ENCODE measurements at regions not wholly inside any gene's neighbourhood (a gene's known extent, or its start where the extent isn't known, plus 50 kb on each side); places are given as distances from the start of the nearest gene placed in this dataset.
A peak's percentile ranks its signal among the peaks of the same experiment; 100 is the strongest.

DNA sequence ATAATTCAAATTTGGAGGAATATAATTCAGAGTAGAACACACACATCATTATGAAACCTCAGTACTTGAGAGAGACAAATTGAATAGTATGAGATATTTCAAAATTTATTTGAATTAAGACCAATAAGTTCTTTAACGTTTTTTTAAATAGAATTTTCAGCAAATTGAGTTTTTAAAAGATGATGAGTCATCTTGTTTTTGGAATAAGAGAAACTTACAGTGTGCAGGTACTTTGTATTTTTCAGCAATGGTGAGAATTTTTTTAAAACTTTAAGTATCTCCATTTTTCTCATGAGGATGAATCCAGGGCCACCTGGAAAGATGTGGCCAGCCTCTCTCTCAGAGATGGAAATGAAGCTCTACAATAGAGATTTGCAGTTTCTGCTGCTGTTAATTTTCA is 1015.0 kb upstream of the TENM4 start:
- Histone ChIP-seq H3K4me3 (no peak overlapping the region), H3K27ac (no peak overlapping the region), H3K36me3 (no peaks in the 10 kb centered on the region), H3K4me1 (no peaks in the 10 kb centered on the region), H3K27me3 (ENCODE audit: low read depth) (no peaks in the 10 kb centered on the region), H3K9me3 (no peaks in the 10 kb centered on the region)
- DNase-seq: no peak
- intact Hi-C loops (cut with DNase I): no loop called here
- TF ChIP-seq CTCF (IDR thresholded peaks at IDR 0.05): no peak
- ATAC-seq: no peak

DNA sequence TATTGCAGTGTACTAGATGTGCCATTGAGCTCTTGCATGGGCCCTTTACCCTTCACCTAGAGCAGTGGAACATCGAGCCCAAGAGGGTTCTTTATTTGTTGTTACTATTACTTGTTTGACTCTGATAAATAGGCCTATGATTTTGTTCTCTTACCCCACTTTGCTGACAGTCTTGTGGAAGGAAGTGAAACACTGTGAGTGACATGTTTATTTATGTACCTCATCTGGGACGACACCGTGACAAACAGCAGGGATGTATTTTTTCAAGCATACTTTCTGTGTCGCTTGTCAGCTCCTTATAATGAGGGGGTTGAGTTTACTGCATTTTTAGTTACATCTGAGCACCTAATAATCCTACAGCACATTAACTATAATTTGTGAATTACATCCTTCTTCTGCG is 1010.3 kb upstream of the TENM4 start:
- TF ChIP-seq CTCF (IDR thresholded peaks at IDR 0.05): no peak
- DNase-seq: no peak
- Histone ChIP-seq H3K4me3 (no peak overlapping the region), H3K27ac (no peak overlapping the region), H3K27me3 (ENCODE audit: low read depth) (no peaks in the 10 kb centered on the region), H3K36me3 (no peaks in the 10 kb centered on the region), H3K4me1 (no peaks in the 10 kb centered on the region), H3K9me3 (no peaks in the 10 kb centered on the region)
- intact Hi-C loops (cut with DNase I): no loop called here
- no peak for ATAC-seq

GRCh38 chr11:80448709-80449108 is 1007.9 kb upstream of the TENM4 start:
- no peak for DNase-seq
- intact Hi-C loops (cut with DNase I): no loop called here
- Histone ChIP-seq H3K4me3 (no peak overlapping the region), H3K4me1 (no peaks in the 10 kb centered on the region), H3K36me3 (no peaks in the 10 kb centered on the region), H3K9me3 (no peaks in the 10 kb centered on the region), H3K27ac (no peak overlapping the region), H3K27me3 (ENCODE audit: low read depth) (no peaks in the 10 kb centered on the region)
- no peak for TF ChIP-seq CTCF (IDR thresholded peaks at IDR 0.05)
- no peak for ATAC-seq

DNA sequence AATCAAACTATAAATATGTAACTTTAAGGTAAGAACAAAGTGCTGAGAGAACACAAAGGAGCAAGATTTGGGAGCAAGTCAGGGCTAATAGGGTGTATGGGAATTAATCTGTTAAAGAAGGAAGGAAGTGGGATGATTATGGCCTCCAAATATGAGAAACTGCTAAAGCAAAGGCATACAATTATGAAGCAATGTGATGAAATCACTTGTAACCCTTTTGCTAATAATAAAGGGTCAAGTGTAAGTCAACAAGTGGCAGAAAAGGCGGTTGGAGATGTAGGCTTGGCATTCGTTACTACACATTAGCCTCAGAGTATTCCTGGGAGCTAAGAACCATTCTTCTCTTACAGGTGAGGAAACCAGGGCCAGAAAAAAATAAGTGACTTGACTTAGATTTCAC is 1002.3 kb upstream of the TENM4 start:
- H3K9me3 ChIP-seq: no peaks in the 10 kb centered on the region
- no peak for DNase-seq
- H3K4me3 ChIP-seq: no peak overlapping the region
- H3K4me1 ChIP-seq: no peaks in the 10 kb centered on the region
- intact Hi-C loops (cut with DNase I): no loop called here
- H3K27me3 ChIP-seq (ENCODE audit: low read depth): no peaks in the 10 kb centered on the region
- TF ChIP-seq CTCF (IDR thresholded peaks at IDR 0.05): no peak
- no peak overlapping the region for H3K27ac ChIP-seq
- no peaks in the 10 kb centered on the region for H3K36me3 ChIP-seq
- peak in 1 of 2 donors; percentile 45 for ATAC-seq

GRCh38 chr11:80441821-80442220 is 1001.0 kb upstream of the TENM4 start:
- DNase-seq: no peak
- Histone ChIP-seq H3K9me3 (no peaks in the 10 kb centered on the region), H3K36me3 (no peaks in the 10 kb centered on the region), H3K27me3 (ENCODE audit: low read depth) (no peaks in the 10 kb centered on the region), H3K4me1 (no peaks in the 10 kb centered on the region), H3K27ac (no peak overlapping the region), H3K4me3 (no peak overlapping the region)
- intact Hi-C loops (cut with DNase I): no loop called here
- no peak for TF ChIP-seq CTCF (IDR thresholded peaks at IDR 0.05)
- no peak for ATAC-seq

GRCh38 chr11:80440835-80441234 is 1000.0 kb upstream of the TENM4 start:
- TF ChIP-seq CTCF (IDR thresholded peaks at IDR 0.05): no peak
- Histone ChIP-seq H3K4me3 (no peak overlapping the region), H3K27ac (no peak overlapping the region), H3K4me1 (no peaks in the 10 kb centered on the region), H3K36me3 (no peaks in the 10 kb centered on the region), H3K9me3 (no peaks in the 10 kb centered on the region), H3K27me3 (ENCODE audit: low read depth) (no peaks in the 10 kb centered on the region)
- intact Hi-C loops (cut with DNase I): no loop called here
- no peak for ATAC-seq
- DNase-seq: no peak

All from lower lobe of right lung (tissue), 2 donors.